Neural crest cell (in vitro differentiated cells): ENCODE measurements at regions not wholly inside any gene's neighbourhood (a gene's known extent, or its start where the extent isn't known, plus 50 kb on each side); places are given as distances from the start of the nearest gene placed in this dataset.
"Not testable (repeated sequence)": the region's sequence is repeated elsewhere in the genome, so short reads cannot be mapped to it uniquely, and the experiment has no call there.

Source experiments
- DNase-seq: peaks from one replicate; pipeline ENCODE4 v3.0.0; 2021; ENCODE audit warnings: low read depth, mixed read lengths, low spot score
- H3K27ac Mint-ChIP-seq: one replicate; pipeline ENCODE4 v1.8.0; 2021; ENCODE audit warnings: mild to moderate bottlenecking, mixed read lengths; ENCODE audit not compliant: unreplicated experiment
- H3K27me3 Mint-ChIP-seq: 2 replicates; pipeline ENCODE4 v1.8.0; 2021; ENCODE audit warnings: low read depth, mild to moderate bottlenecking, mixed read lengths
- H3K36me3 Mint-ChIP-seq: 2 replicates; pipeline ENCODE4 v1.8.0; 2021; ENCODE audit warnings: low read depth, mild to moderate bottlenecking, mixed read lengths
- H3K4me1 Mint-ChIP-seq: 2 replicates; pipeline ENCODE4 v1.8.0; 2021; ENCODE audit warnings: mixed read lengths
- H3K4me3 Mint-ChIP-seq: one replicate; pipeline ENCODE4 v1.8.0; 2021; ENCODE audit warnings: mild to moderate bottlenecking, mixed read lengths
- H3K9me3 Mint-ChIP-seq: 2 replicates; pipeline ENCODE4 v1.8.0; 2021; ENCODE audit warnings: mixed read lengths
- CTCF ChIP-seq: fragments of 200-600 bp; sonication (generic); conservative IDR thresholded peaks from 2 replicates; pipeline ENCODE4 v1.5.0; 2021; ENCODE audit warnings: antibody characterized with exemption, mild to moderate bottlenecking

DNA sequence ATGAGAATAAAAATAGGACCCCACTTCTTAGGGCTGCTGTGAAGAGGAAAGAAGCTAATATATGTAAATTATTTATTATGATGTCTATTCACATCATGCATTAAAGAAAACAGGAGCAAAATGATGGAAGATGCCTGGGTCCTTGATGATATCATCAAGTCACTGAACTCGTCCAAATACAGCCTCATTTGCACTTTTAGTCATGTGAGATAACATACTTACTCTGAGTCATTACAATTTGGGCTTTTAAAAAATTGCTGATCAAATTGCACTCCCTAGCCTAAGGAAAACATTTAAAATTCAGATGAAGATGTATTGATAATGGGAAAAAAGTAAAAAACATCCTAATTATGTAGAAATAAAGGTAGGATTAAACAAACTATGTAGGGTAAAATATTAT is 302.7 kb upstream of the CCL2 start:
- DNase-seq = no peak
- Mint-ChIP-seq H3K36me3 (no peaks in the 10 kb centered on the region), H3K27ac (no peak overlapping the region), H3K4me1 (no peaks in the 10 kb centered on the region), H3K27me3 (peaks cover 15% of the 10 kb centered on the region), H3K9me3 (peaks cover 5% of the 10 kb centered on the region), H3K4me3 (no peak overlapping the region)
- TF ChIP-seq CTCF = no peak

DNA sequence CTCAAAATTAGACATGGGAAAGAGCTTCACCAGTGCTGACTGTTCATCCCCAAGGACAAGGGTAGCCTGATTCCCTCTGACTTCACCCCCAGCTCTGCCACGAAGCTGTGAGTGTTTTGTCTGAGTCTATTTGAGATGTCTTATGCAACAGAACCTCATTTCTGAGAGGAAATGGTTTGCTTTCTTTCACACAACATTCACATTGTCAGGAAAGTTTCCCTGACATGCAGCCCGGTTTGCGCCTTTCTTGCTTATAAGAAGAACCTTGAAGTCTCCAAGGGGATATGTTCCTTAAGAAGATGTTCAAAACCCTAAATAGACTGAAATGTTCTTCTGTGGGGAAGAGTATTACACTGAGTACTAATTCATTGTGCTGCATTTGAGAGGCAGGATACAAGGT is 300.5 kb upstream of the CCL2 start:
- H3K27ac Mint-ChIP-seq = no peak overlapping the region
- no peaks in the 10 kb centered on the region for H3K36me3 Mint-ChIP-seq
- no peaks in the 10 kb centered on the region for H3K4me1 Mint-ChIP-seq
- H3K9me3 Mint-ChIP-seq = peaks cover 14% of the 10 kb centered on the region
- H3K27me3 Mint-ChIP-seq = peaks cover 22% of the 10 kb centered on the region
- TF ChIP-seq CTCF = no peak
- DNase-seq = no peak
- no peak overlapping the region for H3K4me3 Mint-ChIP-seq

DNA sequence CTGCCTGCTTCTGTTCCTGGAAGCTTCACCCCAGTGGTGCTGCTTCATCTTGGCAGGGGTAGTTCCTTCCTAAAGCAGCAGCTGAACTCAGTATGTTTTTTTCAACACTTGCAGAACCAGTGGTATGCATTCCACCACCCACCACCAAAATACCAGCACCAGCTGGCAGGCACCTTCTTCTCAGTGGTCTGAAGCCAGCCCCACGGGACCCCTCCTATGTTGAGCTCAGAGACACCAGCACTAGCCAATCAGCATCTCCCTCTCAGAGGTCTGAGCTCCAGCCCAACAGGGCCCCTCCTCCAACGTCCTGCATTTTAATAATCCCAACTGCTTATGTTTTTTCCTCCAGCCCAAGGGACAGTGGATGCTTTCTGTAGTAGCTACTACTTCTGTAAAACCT is 299.6 kb upstream of the CCL2 start:
- no peak overlapping the region for H3K4me3 Mint-ChIP-seq
- DNase-seq = no peak
- H3K9me3 Mint-ChIP-seq = peaks cover 14% of the 10 kb centered on the region
- H3K4me1 Mint-ChIP-seq = no peaks in the 10 kb centered on the region
- H3K36me3 Mint-ChIP-seq = no peaks in the 10 kb centered on the region
- peaks cover 22% of the 10 kb centered on the region for H3K27me3 Mint-ChIP-seq
- no peak overlapping the region for H3K27ac Mint-ChIP-seq
- TF ChIP-seq CTCF = no peak

- peaks cover 14% of the 10 kb centered on the region for H3K9me3 Mint-ChIP-seq
- peaks cover 33% of the 10 kb centered on the region for H3K27me3 Mint-ChIP-seq
- not testable (repeated sequence) for H3K27ac Mint-ChIP-seq, H3K4me3 Mint-ChIP-seq, H3K4me1 Mint-ChIP-seq, H3K36me3 Mint-ChIP-seq, DNase-seq
Observed at GRCh38 chr17:33959098-33959497, 296.0 kb upstream of the CCL2 start.

GRCh38 chr17:33962857-33963655 is 292.0 kb upstream of the CCL2 start:
- H3K36me3 Mint-ChIP-seq = no peaks in the 10 kb centered on the region
- TF ChIP-seq CTCF = no peak
- no peaks in the 10 kb centered on the region for H3K4me1 Mint-ChIP-seq

GRCh38 chr17:33964344-33964979 is 290.6 kb upstream of the CCL2 start:
- H3K36me3 Mint-ChIP-seq = no peaks in the 10 kb centered on the region
- no peak overlapping the region for H3K27ac Mint-ChIP-seq
- H3K27me3 Mint-ChIP-seq = peaks cover 31% of the 10 kb centered on the region
- H3K9me3 Mint-ChIP-seq = no peaks in the 10 kb centered on the region
- no peaks in the 10 kb centered on the region for H3K4me1 Mint-ChIP-seq
- no peak for TF ChIP-seq CTCF
- no peak overlapping the region for H3K4me3 Mint-ChIP-seq
- no peak for DNase-seq

More at GRCh38 chr17:33962857-33963655, 292.0 kb upstream of the CCL2 start:
- peak overlapping the region; percentile 76 for H3K27ac Mint-ChIP-seq
- H3K4me3 Mint-ChIP-seq = no peak overlapping the region
- H3K9me3 Mint-ChIP-seq = peaks cover 6% of the 10 kb centered on the region
- DNase-seq = no peak
- peaks cover 37% of the 10 kb centered on the region for H3K27me3 Mint-ChIP-seq
